Gastrocnemius medialis (tissue), 4 donors: ENCODE measurements at regions not wholly inside any gene's neighbourhood (a gene's known extent, or its start where the extent isn't known, plus 50 kb on each side); places are given as distances from the start of the nearest gene placed in this dataset.

Source experiments
- ATAC-seq, 2 donors: fragments of 150-250 bp; one replicate each; pipeline ENCODE4 v1.9.1; 2016
- DNase-seq, 2 donors: peaks; one replicate each; pipeline ENCODE4 v3.0.0-alpha.2; 2019
- H3K27ac ChIP-seq, 4 donors: fragments of 200-600 bp; sonication (generic); 1 replicate in 1 of 4; 2 replicates in 3 of 4; pipeline ENCODE4 v1.5.1; 2016 to 2018; ENCODE audit warnings: mild to moderate bottlenecking in 2 of 4, moderate library complexity in 1 of 4
- H3K27me3 ChIP-seq, 3 donors: fragments of 200-600 bp; sonication (generic) in 2 of 3; 1 replicate in 1 of 3; 2 replicates in 2 of 3; pipeline versions ENCODE4 v1.5.1 to v1.6.0; 2016 to 2019; ENCODE audit warnings: mild to moderate bottlenecking in 1 of 3, moderate library complexity in 1 of 3
- H3K36me3 ChIP-seq, 2 donors: fragments of 200-600 bp; sonication (generic) in 1 of 2; one replicate each; pipeline ENCODE4 v1.5.1; 2017 to 2018
- H3K4me1 ChIP-seq, 2 donors: fragments of 200-600 bp; sonication (generic) in 1 of 2; one replicate each; pipeline ENCODE4 v1.5.1; 2016 to 2017; ENCODE audit warnings: mild to moderate bottlenecking in 2 of 2
- H3K4me3 ChIP-seq, 4 donors: fragments of 200-600 bp; sonication (generic) in 3 of 4; 1 replicate in 1 of 4; 2 replicates in 3 of 4; pipeline ENCODE4 v1.5.1; 2016 to 2019; ENCODE audit warnings: mild to moderate bottlenecking in 2 of 4
- H3K9me3 ChIP-seq, 3 donors: fragments of 200-600 bp; sonication (generic) in 2 of 3; 1 replicate in 1 of 3; 2 replicates in 2 of 3; pipeline ENCODE4 v1.5.1; 2016 to 2019
- POLR2A ChIP-seq, 2 donors: fragments of 450-650 bp; IDR thresholded peaks; one replicate each; pipeline ENCODE4 v1.6.1; 2017; ENCODE audit warnings: antibody characterized with exemption in 2 of 2, mild to moderate bottlenecking in 2 of 2, moderate library complexity in 2 of 2
- in situ Hi-C, 4 donors: fragments of 200-750 bp; cut with MboI; loops; one replicate each; pipeline versions ENCODE4 v1.15.0 to v1.8.0; 2017; ENCODE audit warnings: low sequenced_read_pairs in 4 of 4
- intact Hi-C: fragments of 100-400 bp; cut with DNase I; formaldehyde crosslinking; loops from one replicate; pipeline ENCODE4 v1.15.1; 2023; ENCODE audit warnings: low total_unique reads
- TF ChIP-seq, protein P1 (sequence below), 5 experiments: fragments of 450-650 bp in 3 of 5; fragments of 200-600 bp in 2 of 5; sonication (generic) in 2 of 5; IDR thresholded peaks in 4 of 5; conservative IDR thresholded peaks in 1 of 5; 1 replicate in 4 of 5; 2 replicates in 1 of 5; pipeline ENCODE4 v1.5.1; 2016 to 2019; ENCODE audit warnings: antibody characterized with exemption in 5 of 5, mild to moderate bottlenecking in 3 of 5, moderate library complexity in 3 of 5

- intact Hi-C loops (no loop called here), in situ Hi-C loops (no loop called here)
- Histone ChIP-seq H3K27me3 (no peaks in the 10 kb centered on the region), H3K4me1 (no peaks in the 10 kb centered on the region), H3K4me3 (no peak overlapping the region), H3K9me3 (no peaks in the 10 kb centered on the region), H3K27ac (no peak overlapping the region), H3K36me3 (no peaks in the 10 kb centered on the region)
- ATAC-seq (no peak), DNase-seq (no peak)
- TF ChIP-seq, protein P1, sequence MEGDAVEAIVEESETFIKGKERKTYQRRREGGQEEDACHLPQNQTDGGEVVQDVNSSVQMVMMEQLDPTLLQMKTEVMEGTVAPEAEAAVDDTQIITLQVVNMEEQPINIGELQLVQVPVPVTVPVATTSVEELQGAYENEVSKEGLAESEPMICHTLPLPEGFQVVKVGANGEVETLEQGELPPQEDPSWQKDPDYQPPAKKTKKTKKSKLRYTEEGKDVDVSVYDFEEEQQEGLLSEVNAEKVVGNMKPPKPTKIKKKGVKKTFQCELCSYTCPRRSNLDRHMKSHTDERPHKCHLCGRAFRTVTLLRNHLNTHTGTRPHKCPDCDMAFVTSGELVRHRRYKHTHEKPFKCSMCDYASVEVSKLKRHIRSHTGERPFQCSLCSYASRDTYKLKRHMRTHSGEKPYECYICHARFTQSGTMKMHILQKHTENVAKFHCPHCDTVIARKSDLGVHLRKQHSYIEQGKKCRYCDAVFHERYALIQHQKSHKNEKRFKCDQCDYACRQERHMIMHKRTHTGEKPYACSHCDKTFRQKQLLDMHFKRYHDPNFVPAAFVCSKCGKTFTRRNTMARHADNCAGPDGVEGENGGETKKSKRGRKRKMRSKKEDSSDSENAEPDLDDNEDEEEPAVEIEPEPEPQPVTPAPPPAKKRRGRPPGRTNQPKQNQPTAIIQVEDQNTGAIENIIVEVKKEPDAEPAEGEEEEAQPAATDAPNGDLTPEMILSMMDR (IDR thresholded peaks at IDR 0.05 in 4 of 5, conservative IDR thresholded peaks at IDR 0.05 in 1 of 5): no peak
- no peak for TF ChIP-seq POLR2A (IDR thresholded peaks at IDR 0.05)
Measured at GRCh38 chr6:130730600-130730999, 96.6 kb upstream of the SMLR1 start.

DNA sequence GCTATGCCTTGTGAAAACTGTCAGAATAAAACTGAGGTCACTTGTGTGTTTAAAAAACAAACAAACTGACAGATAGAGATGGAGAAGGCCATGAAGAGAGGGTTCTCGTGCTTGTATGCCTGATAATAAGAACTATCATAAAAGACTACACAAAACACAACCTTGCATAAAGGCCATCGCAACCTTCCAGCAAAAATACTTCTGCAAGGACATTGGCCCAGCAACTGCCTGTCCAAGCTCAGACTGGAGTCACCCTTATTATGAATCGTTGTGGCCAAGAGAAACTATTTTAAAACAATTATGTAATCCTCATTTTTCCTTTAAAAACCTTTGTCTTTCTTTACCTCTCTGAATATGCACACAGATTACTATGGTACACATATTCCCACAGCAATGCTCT is 93.0 kb upstream of the SMLR1 start:
- DNase-seq (no peak), ATAC-seq (no peak)
- no peaks in the 10 kb centered on the region for H3K36me3 ChIP-seq
- H3K9me3 ChIP-seq: no peaks in the 10 kb centered on the region
- H3K27ac ChIP-seq: no peak overlapping the region
- intact Hi-C loops (no loop called here), in situ Hi-C loops (no loop called here)
- H3K4me3 ChIP-seq: no peak overlapping the region
- H3K4me1 ChIP-seq: no peaks in the 10 kb centered on the region
- TF ChIP-seq POLR2A (IDR thresholded peaks at IDR 0.05): no peak
- TF ChIP-seq, protein P1 (IDR thresholded peaks at IDR 0.05 in 4 of 5, conservative IDR thresholded peaks at IDR 0.05 in 1 of 5): no peak
- H3K27me3 ChIP-seq: no peaks in the 10 kb centered on the region

DNA sequence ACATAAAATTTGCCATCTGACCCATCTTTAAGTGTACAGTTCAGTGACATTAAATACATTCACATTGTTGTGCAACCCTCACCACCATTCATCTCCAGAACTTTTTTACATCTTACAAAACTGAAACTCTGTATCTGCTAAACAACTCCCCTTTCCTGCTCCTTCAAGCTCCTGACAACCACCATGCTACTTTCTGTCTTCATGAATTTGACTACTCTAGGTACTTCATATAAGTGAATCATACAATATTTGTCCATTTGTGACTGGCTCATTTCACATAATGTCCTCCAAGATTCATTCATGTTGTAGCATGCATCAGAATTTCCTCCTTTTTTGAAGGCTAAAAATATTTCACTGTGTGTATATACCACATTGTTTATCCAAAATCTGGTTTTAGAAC is 86.9 kb upstream of the SMLR1 start:
- TF ChIP-seq, protein P1 (IDR thresholded peaks at IDR 0.05 in 4 of 5, conservative IDR thresholded peaks at IDR 0.05 in 1 of 5): no peak
- TF ChIP-seq POLR2A (IDR thresholded peaks at IDR 0.05): no peak
- ATAC-seq: no peak
- in situ Hi-C loops (no loop called here), intact Hi-C loops (no loop called here)
- no peaks in the 10 kb centered on the region for H3K27me3 ChIP-seq
- no peaks in the 10 kb centered on the region for H3K36me3 ChIP-seq
- no peak overlapping the region for H3K4me3 ChIP-seq
- no peak overlapping the region for H3K27ac ChIP-seq
- no peaks in the 10 kb centered on the region for H3K9me3 ChIP-seq
- no peaks in the 10 kb centered on the region for H3K4me1 ChIP-seq
- no peak for DNase-seq

DNA sequence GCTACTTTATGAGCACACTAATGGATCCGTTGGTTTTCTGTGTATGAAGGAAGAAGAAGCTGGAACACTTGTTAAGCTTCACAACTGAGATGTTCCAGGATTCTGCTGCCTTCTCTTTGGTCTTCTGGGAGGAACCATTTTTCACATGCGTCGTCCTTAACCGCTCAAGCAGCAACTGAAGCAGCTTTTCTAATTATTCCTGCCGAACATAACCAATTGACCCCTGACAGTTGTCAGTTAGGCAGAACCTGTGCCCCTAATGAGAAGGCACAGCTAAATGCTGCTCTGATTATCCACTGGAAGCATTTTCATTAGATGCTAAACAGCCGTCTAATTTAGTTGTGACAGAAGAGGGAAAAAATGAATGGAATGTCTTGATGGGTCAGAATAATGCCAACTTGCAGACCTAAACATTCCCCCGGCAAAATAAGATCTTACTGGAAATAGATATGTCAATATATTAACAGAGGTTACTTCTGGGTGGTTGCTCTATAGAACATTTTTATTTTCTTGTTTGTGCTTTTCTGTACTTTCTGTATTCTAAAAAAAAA is 85.0 kb upstream of the SMLR1 start:
- Histone ChIP-seq H3K9me3 (no peaks in the 10 kb centered on the region), H3K4me1 (no peaks in the 10 kb centered on the region), H3K27ac (no peak overlapping the region), H3K27me3 (no peaks in the 10 kb centered on the region), H3K36me3 (no peaks in the 10 kb centered on the region), H3K4me3 (no peak overlapping the region)
- TF ChIP-seq, protein P1 (IDR thresholded peaks at IDR 0.05 in 4 of 5, conservative IDR thresholded peaks at IDR 0.05 in 1 of 5): no peak
- TF ChIP-seq POLR2A (IDR thresholded peaks at IDR 0.05): no peak
- intact Hi-C loops: no loop called here
- in situ Hi-C loops: no loop called here
- no peak for ATAC-seq
- no peak for DNase-seq

DNA sequence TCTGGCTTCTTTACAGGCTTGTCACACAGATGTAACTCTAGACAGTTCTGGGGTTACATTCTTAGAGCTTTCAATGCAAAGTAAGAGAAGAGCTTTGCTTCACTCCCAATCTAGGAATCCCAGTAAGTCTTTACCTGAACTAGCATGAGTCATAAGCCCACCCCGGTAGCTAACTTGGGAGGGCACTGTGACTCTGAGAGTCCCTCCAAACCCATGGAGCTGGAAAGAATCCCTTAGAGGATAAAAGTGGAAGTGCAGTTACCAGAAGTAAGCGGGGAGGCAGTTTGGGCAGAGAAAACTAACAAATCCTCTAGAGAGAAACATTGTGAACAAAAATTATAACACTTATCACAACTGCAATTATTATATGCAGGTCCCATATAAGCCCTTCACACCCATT is 84.0 kb upstream of the SMLR1 start:
- H3K4me1 ChIP-seq: no peaks in the 10 kb centered on the region
- in situ Hi-C loops (no loop called here), intact Hi-C loops (no loop called here)
- no peaks in the 10 kb centered on the region for H3K27me3 ChIP-seq
- H3K27ac ChIP-seq: no peak overlapping the region
- H3K9me3 ChIP-seq: no peaks in the 10 kb centered on the region
- no peak overlapping the region for H3K4me3 ChIP-seq
- H3K36me3 ChIP-seq: no peaks in the 10 kb centered on the region
- ATAC-seq: no peak
- TF ChIP-seq POLR2A (IDR thresholded peaks at IDR 0.05): no peak
- TF ChIP-seq, protein P1 (IDR thresholded peaks at IDR 0.05 in 4 of 5, conservative IDR thresholded peaks at IDR 0.05 in 1 of 5): no peak
- no peak for DNase-seq
